T-helper 2 cell treated with Interferon-gamma antibody and Interleukin-4, amounts not matched to agents 100 ng/mL and 5 ng/mL, for 36 hours (primary cell): ENCODE measurements at regions not wholly inside any gene's neighbourhood (a gene's known extent, or its start where the extent isn't known, plus 50 kb on each side); places are given as distances from the start of the nearest gene placed in this dataset.
"Not testable (repeated sequence)": the region's sequence is repeated elsewhere in the genome, so short reads cannot be mapped to it uniquely, and the experiment has no call there.

Experiments
- intact Hi-C: fragments of 100-400 bp; cut with micrococcal nuclease; formaldehyde crosslinking; loops from one replicate; pipeline ENCODE4 v1.15.1; 2023

DNA sequence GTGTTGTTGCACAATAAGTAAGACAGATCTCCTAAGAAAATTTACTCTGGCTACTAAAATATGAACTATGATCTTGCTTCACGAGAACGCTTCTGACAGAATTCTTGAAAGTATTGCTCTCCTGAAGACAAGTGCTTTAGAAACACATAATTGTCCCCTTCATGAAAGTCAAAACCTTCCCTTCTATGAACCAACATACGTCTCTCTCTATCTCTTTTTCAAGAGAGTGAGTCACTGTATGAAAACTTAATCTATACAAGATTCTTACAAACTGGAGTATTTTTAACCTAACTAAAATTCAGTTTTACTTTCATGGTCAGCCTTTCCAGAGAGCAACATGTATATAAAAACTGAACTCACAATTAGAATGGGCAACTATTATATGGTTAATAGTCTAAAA, 688.0 kb upstream of the CTNND2 start:
- intact Hi-C loops, result no loop called here

GRCh38 chr5:12586406-12586805, 682.2 kb upstream of the CTNND2 start:
- intact Hi-C loops, result no loop called here

GRCh38 chr5:12578803-12579202, 674.6 kb upstream of the CTNND2 start:
- intact Hi-C loops, result not testable (repeated sequence)

GRCh38 chr5:12576953-12577352, 672.7 kb upstream of the CTNND2 start:
- intact Hi-C loops, result not testable (repeated sequence)

DNA sequence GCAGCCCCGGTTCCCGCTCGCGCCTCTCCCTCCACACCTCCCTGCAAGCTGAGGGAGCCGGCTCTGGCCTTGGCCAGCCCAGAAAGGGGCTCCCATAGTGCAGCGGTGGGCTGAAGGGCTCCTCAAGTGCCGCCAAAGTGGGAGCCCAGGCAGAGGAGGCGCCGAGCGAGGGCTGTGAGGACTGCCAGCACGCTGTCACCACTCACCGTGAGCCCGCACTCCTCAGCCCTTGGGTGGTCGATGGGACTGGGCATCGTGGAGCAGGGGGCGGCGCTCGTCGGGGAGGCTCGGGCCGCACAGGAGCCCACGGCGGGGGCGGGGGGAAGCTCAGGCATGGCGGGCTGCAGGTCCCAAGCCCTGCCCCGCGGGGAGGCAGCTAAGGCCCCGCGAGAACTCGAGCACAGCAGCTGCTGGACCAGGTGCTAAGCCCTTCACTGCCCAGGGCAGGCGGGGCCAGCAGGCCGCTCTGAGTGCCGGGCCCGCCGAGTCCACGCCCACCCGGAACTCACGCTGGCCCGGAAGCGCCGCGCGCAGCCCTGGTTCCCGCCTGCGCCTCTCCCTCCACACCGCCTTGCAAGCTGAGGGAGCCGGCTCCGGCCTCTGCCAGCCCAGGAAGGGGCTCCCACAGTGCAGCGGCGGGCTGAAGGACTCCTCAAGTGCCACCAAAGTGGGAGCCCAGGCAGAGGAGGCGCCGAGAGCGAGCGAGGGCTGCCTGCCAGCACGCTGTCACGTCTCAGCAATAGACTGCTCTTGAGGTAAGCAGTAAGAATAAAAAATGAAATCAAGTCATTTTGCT, 670.2 kb upstream of the CTNND2 start:
- intact Hi-C loops, result not testable (repeated sequence)

GRCh38 chr5:12573916-12574297, 669.7 kb upstream of the CTNND2 start:
- intact Hi-C loops, result not testable (repeated sequence)

DNA sequence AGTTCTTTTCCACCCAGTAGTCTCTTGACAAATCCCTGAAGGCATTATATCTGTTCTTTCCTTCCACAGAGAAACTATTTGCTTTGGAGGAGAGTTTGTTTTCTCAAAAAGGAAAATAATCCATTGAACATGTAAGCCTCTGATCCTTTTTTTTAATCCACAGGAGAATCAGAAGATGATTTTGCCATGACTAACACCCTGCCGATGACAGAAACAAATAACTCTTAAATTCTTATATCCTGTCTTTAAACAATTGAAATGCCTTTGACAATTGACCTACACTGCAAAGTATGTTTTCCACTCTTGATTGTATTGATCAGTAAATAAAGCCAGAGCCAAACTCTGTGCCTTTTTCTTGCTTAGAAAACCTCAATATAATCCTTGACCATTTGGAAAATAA, 666.4 kb upstream of the CTNND2 start:
- intact Hi-C loops, result no loop called here

DNA sequence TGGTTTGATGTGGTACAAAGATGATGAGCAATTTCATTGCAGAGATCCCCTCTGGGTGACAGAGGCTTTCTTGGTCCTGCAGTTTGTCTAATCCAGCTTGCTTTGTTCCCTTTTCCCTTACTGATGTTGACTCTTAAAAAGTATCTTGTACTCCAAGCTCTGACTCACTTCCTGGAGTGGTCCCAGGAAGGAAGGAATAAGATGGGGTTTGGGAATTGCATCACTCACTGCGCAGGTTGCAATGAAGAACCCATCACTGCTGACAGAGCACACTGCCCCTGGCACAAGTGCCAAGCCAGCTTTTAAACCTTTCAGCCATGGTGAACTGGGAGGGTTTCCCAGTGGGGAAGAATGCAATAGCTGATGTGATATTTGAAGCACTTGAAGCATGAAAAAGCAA, 662.2 kb upstream of the CTNND2 start:
- intact Hi-C loops, result no loop called here

- intact Hi-C loops, result no loop called here
These were observed 652.8 kb upstream of the CTNND2 start for GRCh38 chr5:12557012-12557411.

- intact Hi-C loops, result no loop called here
These were observed 621.9 kb upstream of the CTNND2 start for GRCh38 chr5:12526113-12526512.

- intact Hi-C loops, result no loop called here
These were observed 617.9 kb upstream of the CTNND2 start for GRCh38 chr5:12522116-12522515.

DNA sequence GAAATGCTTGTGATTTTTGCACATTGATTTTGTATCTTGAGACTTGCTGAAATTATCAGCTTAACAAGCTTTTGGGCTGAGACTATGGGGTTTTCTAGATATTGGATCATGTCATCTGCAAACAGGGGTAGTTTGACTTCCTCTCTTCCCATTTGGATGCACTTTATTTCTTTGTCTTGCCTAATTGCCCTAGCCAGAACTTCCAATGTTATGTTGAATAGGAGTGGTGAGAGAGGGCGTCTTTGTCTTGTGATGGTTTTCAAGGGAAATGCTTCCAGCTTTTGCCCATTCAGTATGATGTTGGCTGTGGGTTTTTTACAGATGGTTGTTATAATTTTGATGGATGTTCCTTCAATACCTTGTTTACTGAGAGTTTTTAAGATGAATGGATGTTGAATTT, 600.7 kb upstream of the CTNND2 start:
- intact Hi-C loops, result not testable (repeated sequence)

DNA sequence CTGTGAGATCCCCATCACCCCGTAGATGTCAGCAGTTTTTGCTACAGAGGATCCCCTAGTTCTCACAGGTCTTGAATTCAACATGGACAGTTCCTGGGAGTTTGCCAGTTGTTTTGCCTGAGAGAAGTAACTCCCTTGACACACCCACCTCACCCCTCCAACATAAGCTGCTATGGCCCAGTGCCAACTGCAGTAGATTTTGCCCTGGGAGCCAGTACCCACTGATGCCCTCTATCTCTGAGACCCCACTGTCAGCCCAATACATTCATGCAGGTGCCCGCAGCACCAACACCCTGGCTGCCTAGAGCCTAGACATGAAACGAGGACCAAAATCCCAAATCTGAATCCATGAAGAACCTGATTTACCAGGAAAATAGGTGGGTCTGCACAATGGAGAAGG, 583.9 kb upstream of the CTNND2 start:
- intact Hi-C loops, result no loop called here

- intact Hi-C loops, result no loop called here
These were observed 576.2 kb upstream of the CTNND2 start for GRCh38 chr5:12480487-12480886.

GRCh38 chr5:12477554-12477953, 573.3 kb upstream of the CTNND2 start:
- intact Hi-C loops, result no loop called here

DNA sequence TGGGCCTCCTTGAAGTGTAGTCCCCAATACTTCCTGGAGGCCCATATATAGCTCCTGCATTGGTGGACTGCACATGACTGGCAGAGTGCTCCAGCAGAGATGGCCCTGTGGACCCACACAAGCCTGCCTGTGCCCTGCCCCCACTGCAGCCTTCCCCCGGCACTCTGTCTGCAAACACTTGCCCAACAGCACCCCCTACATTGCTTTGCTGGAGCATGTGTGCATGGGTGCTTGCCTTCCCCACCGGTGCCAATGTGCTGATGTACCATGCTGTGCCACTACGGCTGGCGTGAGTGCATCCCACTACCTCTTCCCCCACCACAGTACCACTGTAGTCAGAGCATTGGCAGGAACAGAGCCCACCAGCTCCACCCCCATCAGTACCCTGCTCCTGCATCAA, 563.6 kb upstream of the CTNND2 start:
- intact Hi-C loops, result no loop called here

- intact Hi-C loops, result no loop called here
These were observed 556.4 kb upstream of the CTNND2 start for GRCh38 chr5:12460493-12461261.

DNA sequence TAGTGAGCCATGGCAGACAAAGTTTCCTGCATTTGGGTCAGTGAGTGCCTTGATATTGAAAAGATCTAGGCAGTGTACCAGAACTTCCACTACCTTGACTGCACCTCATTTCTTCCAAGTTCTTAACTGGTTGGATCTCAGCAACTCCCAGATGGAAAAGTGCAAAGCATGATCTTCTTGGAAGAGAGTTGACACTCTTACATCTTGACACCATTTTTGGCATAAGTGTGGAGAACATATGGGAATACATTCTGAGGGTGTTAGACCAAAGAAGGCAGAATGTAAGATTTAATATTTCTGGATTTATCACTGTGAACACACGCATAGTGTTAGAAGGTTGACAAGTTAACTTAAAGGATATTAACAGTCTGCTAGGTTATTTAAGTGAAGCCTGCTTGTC, 555.1 kb upstream of the CTNND2 start:
- intact Hi-C loops, result no loop called here

DNA sequence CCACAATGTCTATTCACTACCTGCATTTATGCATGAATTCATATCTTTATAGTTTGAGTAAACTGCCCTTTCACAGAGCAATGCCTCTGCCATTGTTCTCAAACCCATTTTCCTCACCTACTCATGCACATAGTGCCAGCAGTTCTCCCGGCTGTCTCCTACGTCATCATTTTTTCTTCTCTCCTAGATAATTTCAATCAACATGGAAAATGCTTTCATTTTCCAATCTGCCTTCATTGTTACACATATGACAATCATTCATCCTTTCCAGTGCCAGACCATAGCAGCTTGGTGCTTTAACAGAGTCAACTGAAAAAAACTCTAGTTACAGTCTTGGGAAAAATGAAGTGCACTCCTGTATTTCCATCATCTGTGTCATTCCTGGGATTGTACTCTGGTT, 514.8 kb upstream of the CTNND2 start:
- intact Hi-C loops, result no loop called here

DNA sequence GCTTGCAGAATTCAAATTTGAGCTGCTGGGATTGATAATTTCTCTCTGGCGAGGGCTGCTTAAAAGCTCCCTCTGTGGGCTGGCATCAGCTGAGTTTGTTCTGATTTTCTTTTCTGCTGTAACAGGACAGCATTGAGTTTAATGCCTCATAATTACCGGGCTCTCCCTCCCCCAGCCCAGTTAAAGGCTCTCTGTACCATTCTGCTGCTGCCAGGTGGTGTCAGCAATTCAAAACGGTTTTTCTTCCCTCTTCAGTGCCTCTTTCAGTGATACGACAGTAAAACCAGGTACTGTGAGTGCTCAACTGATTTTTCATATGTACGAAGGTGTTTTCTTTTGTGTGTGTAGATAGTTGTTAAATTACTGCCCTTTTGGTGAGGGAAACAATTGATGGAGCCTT, 509.3 kb upstream of the CTNND2 start:
- intact Hi-C loops, result no loop called here

- intact Hi-C loops, result no loop called here
These were observed 508.8 kb upstream of the CTNND2 start for GRCh38 chr5:12413075-12413474.

DNA sequence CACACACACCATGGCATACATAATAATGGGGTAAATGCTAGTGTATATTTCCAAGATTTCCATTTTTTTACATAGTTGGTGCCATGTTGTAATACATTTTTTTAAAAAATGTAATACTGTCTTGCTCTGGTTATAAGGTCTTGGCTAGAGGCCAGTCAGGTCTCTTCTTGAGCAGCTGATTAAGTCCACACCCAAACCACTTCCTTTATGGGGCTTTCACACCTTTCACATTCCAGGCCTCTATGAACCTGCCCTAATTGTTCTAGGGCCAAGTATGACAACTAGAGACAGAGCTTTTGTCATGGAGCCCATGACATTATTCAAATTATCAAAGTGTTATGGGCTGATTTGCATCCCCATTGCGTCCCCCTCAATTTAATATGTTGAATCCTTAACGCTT, 495.6 kb upstream of the CTNND2 start:
- intact Hi-C loops, result no loop called here

DNA sequence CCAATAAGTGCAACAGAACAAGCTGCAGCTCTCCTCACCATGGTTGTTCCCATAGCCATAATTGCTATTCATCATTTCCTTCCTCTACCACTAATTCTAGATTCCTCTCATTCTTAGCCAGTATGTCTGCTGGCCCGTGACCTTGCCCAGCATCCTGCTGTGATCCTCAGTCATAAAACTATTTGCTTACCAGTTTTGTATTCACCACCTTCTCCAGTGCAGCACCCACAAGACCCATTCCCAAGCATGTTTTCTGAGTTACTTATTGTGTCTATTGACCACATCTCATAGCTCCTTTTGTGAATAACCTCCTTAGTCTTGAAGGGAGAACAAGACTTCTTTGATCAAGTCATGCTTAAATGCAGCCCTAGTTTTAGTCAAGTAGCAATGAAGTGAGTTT, 488.0 kb upstream of the CTNND2 start:
- intact Hi-C loops, result no loop called here
